Activated naive CD4-positive, alpha-beta T cell (primary cell): ENCODE measurements at regions not wholly inside any gene's neighbourhood (a gene's known extent, or its start where the extent isn't known, plus 50 kb on each side); places are given as distances from the start of the nearest gene placed in this dataset.

Source experiments
- DNase-seq, 4 experiments: peaks; one replicate each; lab custom pipeline; 2025; lab: John Stamatoyannopoulos, UW

DNA sequence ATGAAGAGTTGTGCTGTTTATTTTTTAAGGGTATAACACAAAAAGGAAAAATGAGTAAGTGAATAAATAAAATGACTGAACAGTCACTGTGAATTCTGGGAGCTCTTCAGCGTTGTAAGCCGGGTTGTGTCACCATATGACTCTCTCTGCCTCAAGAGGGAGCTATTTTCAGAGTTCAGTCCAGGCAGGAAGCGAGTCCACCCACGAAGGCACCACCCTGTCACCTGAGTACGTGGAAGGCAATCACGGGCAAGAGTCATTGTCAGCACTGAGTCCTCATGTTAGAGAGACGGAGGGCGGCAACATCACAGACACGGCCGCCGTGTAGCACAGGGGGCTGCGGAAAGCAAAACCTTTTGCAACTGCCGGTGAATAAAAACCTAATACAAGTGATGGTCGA, 227.6 kb downstream of the UTP18 start:
- peak in 1 of 4 experiments; percentile 2 for DNase-seq

DNA sequence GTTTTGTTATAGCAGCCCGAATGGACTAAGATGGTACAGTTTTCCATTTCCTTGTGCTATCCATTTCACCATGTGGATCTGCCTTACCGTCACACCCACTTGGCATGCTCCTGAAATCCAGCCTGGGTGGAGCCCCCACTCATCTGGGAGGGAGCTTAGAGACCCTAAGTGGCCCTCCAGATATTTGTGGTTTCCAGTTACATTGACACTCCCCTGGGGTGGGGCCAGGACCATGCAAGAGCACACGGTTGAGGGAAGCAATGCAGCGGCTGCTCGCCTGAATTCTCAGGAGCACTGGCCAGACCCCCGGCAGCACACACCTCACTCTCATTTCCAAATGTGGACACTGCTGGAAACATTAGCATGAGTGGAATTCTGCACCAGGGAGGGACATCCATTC, 231.1 kb downstream of the UTP18 start:
- no peak for DNase-seq

- DNase-seq, result no peak
Observed at GRCh38 chr17:51493206-51493605, 232.9 kb downstream of the UTP18 start.

DNA sequence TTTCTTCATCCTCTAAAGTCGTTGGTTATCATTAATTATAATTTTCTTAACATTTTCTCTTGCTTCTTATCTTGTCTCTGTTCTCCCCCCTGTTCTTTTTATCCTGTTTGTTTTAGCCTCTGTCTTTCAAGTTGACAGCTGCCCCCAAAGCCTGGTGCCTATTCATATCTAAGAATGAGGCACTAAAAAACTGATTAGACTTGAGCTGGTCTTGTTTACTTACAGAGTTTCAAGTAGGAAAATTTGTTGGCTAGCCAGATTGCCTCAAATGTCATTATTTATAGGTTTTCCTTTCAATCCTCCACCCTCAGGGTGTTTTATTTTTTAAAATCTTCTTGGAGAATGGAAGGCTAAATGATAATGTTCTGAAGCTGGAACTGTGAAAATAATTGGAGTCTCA, 236.0 kb downstream of the UTP18 start:
- no peak for DNase-seq

DNA sequence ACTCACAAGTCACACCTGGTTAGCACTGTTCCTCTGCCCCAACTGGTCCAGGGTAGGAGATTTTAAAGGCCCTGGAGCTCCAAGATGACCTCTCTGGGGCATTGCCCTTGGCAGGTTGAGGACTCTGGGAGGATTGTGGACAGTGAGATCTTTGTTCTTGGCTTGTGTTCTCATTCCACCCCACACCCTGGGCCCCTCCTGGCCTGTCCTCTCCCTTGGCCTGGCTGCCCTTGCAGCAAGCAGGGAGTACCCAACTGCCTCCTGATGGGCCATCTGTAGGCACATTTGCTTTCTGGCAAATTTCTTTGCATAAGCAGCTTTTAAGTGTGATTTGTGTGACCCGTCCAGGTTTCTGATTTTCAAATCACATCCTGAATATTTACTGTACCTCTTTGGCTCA, 239.6 kb downstream of the UTP18 start:
- DNase-seq, result no peak

DNA sequence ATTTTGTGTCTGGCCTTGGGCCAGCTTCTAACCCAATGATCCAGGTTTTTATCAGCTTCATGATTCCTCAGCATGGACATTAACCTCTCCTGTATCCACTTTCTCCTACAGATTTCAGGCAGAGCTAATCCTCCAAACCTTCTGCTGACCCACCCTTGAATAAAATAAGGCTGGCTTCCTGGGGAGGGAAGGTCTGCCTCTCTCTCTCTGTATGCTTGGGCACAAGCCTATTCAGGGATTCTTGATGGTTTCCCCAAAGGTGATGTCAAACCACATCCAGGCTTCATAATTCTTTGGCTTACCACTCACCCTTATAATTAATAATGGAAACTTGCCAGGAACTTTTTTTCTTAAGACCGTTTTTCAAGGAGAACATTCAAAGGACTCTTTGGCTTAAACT, 240.1 kb downstream of the UTP18 start:
- no peak for DNase-seq

- no peak for DNase-seq
Observed at GRCh38 chr17:51505450-51505849, 245.1 kb downstream of the UTP18 start.

- DNase-seq, result no peak
Observed at GRCh38 chr17:51507444-51507843, 247.1 kb downstream of the UTP18 start.

- no peak for DNase-seq
Observed at GRCh38 chr17:51508048-51508447, 247.7 kb downstream of the UTP18 start.

DNA sequence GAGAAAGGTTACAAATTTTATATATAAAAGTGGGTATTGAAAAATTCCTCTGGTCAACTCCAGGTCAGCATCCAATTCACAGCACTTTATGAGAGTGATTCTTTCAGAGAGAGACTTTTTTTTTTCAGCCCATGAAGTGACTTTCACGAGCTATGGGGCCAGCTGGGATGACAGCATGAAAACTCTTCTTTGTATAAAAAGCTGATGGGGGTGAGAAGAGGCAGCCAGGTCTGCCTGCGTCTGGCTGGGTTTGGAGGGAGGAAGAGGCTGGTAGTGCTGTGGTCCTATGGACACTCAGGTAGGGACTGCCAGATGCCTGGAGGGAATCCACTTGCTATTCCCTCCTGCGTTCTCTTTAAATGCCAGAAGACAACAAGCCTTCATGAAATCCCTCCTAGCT, 250.6 kb downstream of the UTP18 start:
- DNase-seq, result no peak

DNA sequence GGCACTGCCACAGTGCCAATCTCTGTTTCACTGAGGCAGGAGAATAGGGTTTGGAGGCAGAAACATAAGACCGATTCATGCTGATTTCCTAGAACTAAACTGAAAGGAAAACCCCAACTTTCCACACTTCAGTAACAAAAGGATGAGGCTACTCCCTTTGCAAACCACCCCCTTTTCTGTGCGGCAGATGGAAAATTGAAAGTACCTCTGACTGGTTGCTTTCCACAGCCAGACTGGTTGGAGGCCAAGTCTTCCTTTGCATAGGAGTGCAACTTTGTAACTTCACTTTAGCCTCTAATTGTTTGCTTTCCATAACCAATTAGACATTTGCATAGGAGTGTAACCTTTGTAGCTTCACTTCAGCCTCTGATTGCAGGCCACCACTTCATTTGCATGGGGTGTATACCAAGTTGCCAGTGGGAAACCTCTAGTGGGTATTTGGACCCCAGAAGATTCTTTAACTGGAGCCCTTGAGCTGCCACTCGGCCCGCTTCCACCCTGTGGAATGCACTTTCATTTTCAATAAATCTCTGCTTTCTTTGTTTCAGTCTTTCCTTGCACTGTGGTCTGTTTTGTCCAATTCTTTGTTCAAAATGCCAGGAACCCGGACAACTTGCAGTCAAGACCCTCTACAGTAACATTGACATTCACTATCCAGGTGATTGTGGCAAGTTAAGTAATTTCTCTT, 252.0 kb downstream of the UTP18 start:
- no peak for DNase-seq

- DNase-seq, result no peak
Observed at GRCh38 chr17:51516924-51517323, 256.6 kb downstream of the UTP18 start.

- DNase-seq, result no peak
Observed at GRCh38 chr17:51524524-51524923, 264.2 kb downstream of the UTP18 start.

DNA sequence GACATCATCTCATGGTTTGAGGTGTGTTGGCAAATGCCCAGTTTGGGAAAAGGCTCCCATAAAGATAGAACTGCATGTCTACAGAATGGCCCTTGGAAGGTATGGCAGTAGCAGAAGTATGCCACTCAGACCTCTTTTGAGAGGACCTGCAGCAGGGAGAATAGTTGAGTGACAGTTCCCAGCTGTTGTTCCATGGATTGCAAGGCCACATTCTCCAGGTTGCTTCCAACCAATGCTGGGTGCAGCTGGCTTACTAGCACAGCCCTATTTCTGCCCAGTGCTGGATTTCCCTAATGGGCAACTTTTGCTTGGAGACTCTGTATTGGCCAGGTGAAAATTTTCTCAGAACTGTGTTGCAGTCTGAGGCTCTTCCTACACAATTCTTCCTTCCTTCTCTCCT, 266.2 kb downstream of the UTP18 start:
- DNase-seq, result no peak

- no peak for DNase-seq
Observed at GRCh38 chr17:51527225-51527982, 267.1 kb downstream of the UTP18 start.

DNA sequence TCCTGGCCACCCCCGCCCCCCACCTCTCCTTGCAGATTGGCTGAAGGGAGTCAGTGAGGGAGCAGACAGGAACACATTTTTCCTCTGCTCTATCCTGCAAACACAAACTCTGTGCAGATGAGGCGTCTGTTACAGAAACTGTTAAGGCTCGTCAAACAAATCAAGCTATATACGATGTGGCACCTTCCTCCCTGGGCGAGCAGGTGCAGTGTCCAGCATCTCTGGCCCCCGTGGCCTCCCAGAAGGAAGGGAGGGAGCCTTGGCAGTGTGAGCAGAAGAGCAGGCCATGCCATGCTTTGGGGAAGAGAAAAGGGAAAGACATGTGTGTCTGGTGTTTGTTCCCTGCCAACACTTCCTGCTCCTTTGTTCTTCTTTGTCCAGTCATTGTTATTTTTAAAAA, 267.8 kb downstream of the UTP18 start:
- no peak for DNase-seq

DNA sequence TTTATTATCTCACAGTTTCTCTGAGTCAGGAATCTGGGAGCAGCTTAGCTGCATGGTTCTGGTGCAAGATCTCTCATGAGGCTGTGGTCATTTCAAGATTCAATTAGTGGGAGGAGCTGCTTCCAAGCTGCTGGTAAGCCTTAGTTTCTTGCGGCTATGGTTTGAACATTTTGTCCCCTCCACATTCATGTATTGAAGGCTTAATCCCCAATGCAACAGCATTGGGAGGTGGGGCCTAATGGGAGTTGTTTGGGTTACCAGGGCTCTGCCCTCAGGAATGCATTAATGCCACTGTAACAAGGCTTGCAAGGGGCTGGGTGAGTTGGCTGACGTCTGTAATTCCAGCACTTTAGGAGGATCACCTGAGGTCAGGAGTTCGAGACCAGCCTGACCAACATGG, 272.9 kb downstream of the UTP18 start:
- DNase-seq, result no peak

DNA sequence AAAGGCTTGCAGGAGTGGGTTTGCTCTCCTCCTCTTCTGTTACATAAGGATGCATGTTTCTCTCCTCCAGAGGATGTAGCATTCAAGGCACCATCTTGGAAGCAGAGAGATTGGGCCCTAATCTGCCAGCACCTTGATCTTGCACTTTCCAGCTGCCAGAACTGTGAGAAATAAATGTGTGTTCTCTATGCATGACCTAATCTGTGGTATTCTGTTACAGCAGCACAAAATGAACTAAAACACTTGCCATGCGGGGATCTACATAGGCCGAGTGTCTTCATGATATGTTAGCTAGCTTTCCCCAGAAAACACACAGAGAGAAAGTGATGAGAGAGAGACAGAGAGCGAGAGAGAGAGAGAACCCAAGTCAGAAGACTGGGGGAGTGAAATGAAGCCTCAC, 273.5 kb downstream of the UTP18 start:
- DNase-seq, result no peak

DNA sequence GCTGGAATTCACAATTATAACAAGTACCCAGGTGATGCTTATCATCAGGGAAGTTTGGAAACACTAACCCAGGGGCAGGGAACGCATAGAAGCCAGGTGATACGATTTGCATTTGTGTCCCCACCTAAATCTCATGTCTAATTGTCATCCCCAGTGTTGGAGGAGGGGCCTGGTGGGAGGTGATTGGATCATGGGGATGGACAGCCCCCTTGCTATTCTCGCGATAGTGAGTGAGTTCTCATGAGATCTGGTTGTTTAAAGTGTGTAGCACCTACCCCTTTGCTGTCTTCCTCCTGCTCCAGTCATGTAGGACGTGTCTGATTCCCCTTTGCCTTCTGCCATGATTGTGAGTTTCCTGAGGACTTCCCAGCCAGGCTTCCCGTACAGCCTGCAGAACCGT, 276.3 kb downstream of the UTP18 start:
- DNase-seq, result no peak

DNA sequence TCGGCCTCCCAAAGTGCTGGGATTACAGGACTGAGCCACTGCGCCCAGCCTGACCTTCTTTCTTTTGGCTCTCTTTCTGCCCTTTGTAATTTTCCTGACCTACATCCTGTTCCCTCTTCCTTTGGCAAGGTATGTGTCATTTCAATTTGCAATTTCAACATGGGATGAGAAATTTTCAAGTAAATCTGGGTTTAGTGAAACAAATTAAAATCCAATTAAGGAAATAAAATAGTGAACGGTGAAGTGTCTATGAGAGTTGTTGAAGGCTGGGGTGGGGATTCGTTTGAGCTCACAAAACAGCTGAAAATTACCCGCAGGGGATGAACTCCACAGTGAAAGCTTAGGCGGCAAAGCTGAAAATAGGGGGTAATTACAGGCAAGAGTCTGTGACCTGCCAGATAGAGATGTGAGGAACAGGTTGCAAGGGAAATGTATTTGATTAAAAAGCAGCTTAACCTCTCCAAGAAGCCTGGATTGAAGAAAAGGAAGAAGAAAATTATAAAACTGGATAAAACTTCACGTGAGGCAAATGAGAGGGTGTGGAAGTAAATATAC, 277.7 kb downstream of the UTP18 start:
- no peak for DNase-seq

DNA sequence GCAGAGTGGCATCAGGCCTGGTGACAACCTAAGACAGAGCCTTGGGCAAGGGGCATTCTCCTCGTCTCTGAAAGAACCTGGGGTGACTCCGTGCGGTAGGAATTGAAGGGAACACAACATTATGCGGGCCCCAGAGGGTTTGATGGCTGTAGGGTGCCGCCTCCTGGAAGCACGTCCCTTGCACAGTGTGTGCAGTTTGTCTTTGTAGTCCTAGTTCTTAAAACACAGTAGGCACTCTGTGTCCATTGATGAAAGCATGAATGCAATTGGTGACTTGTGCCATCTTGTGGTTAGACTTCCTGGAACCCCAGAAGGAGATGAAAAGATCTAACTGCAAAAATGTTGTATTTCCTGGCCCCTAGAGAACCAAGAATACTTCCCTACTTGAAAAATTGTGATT, 279.8 kb downstream of the UTP18 start:
- DNase-seq, result no peak

DNA sequence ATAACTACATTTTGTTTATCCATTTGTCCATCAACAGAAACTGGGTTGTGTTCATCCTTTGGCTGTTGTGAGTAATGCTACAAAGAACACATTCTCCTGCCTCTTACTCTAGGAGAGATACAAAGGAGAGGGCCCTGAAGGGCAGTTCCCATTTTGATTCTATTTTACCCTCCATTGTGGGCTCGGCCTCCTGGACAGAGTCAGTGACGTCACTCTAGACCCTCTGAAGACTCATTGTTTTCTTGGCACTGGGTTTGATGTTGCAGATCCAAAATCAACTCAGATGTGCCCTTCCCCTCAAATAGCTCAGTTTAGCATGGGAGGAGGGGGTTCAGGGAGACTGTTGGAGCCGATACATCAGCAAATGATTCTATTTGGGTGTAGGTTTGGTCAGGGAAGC, 280.9 kb downstream of the UTP18 start:
- DNase-seq, result no peak

GRCh38 chr17:51546114-51546513, 285.8 kb downstream of the UTP18 start:
- no peak for DNase-seq

- DNase-seq, result no peak
Observed at GRCh38 chr17:51548125-51548524, 287.8 kb downstream of the UTP18 start.
